ENCODE measurements at regions not wholly inside any gene's neighbourhood (a gene's known extent, or its start where the extent isn't known, plus 50 kb on each side); places are given as distances from the start of the nearest gene placed in this dataset.

GRCh38 chrX:98057176-98057575 is 1173.5 kb downstream of the RPA4 start:
- no peak for TF ChIP-seq CTCF (conservative IDR thresholded peaks at IDR 0.05; ENCODE audit: low read length)
- no peak for TF ChIP-seq EZH2phosphoT487 (IDR thresholded peaks at IDR 0.05; ENCODE audit: borderline replicate concordance, low read depth, low read length)
